Stimulated activated CD4-positive, alpha-beta T cell treated with anti-CD3 and anti-CD28 coated beads, Interleukin-4, amount 100 ng/mL, for 48 hours (primary cell): ENCODE measurements at regions not wholly inside any gene's neighbourhood (a gene's known extent, or its start where the extent isn't known, plus 50 kb on each side); places are given as distances from the start of the nearest gene placed in this dataset.
"Not testable (repeated sequence)": the region's sequence is repeated elsewhere in the genome, so short reads cannot be mapped to it uniquely, and the experiment has no call there.

Experiments
- DNase-seq, 2 donors: peaks; one replicate each; pipeline ENCODE4 v3.0.0-alpha.2; 2020; ENCODE audit warnings: low read depth in 2 of 2

GRCh38 chr1:185435696-185436379 is 118.8 kb upstream of the IVNS1ABP start:
- no peak for DNase-seq

DNA sequence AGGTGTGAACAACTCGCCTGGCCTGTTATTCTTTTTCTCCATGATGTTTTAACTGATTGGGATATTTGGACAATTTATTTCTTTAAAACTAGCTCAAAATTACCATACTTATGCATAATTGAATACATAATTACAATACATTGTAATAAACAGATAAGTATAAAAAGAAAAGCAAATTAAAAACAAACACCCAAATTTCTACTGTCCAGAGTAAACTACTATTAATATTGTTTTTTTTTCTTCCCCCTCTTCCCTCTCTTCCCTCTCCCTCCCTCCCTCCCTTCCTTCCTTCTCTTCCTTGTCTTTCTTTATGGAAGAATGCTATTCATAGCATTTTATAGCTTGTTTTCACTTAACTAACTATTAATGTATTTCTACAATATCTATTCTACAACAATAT is 117.7 kb upstream of the IVNS1ABP start:
- no peak for DNase-seq

- DNase-seq: no peak
These were observed 116.6 kb upstream of the IVNS1ABP start for GRCh38 chr1:185433667-185434066.

- no peak for DNase-seq
These were observed 115.9 kb upstream of the IVNS1ABP start for GRCh38 chr1:185432948-185433347.

GRCh38 chr1:185431612-185432011 is 114.6 kb upstream of the IVNS1ABP start:
- DNase-seq: no peak

DNA sequence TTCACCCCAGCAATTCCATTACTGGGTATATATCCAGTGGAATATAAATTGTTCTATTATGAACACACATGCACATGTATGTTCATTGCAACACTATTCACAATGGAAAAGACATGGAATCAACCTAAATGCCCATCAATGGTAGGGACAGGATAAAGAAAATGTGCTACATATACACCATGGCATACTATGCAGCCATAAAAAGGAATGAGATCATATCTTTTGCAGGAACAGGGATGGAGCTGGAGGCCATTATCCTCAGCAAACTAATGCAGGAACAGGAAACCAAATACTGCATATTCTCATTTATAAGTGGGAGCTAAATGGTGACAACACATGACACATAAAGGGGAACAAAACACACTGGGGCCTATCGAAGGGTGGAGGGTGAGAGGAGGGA is 112.6 kb upstream of the IVNS1ABP start:
- DNase-seq: not testable (repeated sequence)

GRCh38 chr1:185427776-185428175 is 110.7 kb upstream of the IVNS1ABP start:
- no peak for DNase-seq

- DNase-seq: no peak
These were observed 110.2 kb upstream of the IVNS1ABP start for GRCh38 chr1:185427264-185427663.

GRCh38 chr1:185426848-185427247 is 109.8 kb upstream of the IVNS1ABP start:
- no peak for DNase-seq

DNA sequence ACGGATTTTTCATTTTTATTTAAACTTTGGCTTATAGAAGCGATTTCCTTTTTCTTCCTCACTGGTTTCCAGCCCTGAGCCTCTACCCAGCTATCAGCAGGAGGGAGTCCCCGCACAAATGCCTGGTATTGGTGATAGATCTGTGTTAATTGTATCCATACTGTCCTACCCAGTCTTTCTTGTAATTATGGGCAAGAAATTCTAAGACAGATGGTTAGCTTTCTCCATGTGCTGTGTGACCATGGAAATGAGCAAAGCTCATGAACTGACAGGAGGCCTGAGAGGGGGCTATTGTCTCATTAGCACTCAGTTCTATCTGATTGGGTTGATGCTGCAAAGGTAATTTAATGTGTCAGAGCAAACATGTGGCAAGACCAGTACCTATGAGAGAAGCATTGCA is 108.1 kb upstream of the IVNS1ABP start:
- DNase-seq: no peak

GRCh38 chr1:185421485-185422107 is 104.6 kb upstream of the IVNS1ABP start:
- DNase-seq: no peak

DNA sequence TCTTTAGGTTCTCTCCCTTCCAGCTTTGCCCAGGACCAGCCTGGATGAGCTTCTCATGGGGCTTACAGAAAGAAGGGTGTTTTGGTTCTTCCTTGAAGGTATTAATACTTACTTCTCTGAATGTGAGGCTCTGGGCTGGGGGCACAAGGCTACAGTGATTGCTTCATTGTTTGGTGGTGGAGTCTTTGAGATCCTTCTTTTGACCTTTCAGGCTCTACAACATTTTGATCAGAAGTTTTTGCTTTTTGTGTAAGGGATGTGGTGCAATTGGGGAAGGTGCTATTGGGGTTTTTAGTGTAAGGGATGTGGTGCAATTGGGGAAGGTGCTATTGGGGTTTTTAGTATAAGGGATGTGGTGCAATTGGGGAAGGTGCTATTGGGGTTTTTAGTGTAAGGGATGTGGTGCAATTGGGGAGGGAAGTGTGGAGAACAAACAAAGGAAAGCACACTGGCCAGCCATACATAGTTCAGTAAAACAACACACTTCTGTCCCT is 103.6 kb upstream of the IVNS1ABP start:
- DNase-seq: no peak

DNA sequence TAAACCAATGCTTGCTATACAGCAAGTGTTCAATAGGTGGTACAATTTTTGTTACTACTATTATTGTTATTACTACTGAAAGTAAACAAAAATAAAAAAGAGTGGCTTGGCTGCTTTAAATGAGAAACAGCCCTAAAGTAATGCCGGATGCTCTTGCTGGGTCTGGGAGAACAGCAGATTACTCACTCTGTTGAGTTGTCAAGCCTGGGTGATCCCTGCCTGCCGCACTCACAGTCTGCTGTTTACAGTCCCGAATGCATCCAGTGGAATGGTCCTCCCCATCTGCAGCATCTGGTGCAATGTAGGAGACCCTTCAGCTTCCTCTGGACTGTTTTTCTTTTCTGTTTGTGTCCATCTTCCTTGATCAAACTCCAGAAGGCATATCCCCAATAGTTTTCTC is 102.7 kb upstream of the IVNS1ABP start:
- no peak for DNase-seq

GRCh38 chr1:185418472-185418871 is 101.4 kb upstream of the IVNS1ABP start:
- DNase-seq: no peak

GRCh38 chr1:185412385-185413087 is 95.5 kb upstream of the IVNS1ABP start:
- no peak for DNase-seq

- no peak for DNase-seq
These were observed 92.9 kb upstream of the IVNS1ABP start for GRCh38 chr1:185409763-185410528.

DNA sequence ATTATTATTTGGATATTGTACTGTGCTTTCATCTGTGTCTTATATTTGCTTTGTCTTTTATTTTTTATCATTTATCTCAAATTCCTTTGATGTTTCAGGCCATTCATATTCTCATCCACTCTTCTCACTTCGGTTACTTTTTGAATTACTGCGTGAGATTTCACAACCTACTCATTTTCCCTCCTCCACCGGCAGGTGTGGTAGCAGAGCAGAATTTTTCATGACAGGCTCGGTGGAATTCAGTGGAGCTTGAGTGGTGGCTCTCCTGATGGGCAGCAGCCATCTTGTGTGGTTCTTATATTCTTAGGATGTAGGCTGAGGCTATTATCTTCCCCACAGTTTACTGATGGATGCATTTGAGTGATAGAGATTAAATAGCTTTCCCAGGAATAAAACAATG is 92.3 kb upstream of the IVNS1ABP start:
- DNase-seq: no peak

DNA sequence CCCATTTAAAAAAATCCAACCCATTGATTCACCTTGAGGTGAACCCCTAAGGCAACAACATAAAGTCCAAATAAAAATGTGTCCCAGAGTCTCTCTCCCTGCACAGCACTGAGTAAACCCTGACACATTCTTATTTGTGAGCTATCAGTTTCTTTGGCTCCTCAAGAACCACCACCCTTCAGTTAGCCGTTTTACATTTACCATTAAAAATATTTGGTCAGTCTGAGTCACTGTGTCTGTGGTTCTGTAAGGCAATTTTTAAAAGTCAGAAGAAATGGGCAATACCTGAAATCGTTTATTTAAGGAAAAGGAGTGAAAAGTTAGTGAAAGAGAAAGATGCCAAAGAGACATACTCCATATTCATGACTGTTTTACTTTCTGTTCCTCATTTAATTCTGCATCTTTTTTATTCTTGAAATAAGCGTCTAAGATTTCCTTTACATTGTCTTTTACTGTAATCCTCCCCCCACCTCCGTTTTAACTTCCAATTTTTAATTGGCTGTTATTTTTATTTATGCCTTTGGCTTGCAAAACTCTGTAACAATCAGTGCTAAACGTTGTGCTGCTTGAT is 91.7 kb upstream of the IVNS1ABP start:
- DNase-seq: no peak

DNA sequence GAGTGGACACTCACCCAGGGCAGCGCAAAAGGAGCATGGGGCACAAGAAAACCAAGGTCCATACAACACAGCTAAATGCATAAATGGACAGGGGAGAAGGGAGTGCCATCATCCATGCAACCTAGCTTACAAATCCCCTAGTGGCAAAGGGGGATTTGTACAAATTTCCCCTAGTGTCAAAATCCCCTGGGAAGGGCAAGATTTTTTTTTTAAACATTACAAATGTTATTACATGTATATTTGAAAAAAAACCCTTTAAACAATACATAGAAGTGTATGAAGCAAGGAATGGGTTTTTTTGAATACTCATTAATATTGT is 89.6 kb upstream of the IVNS1ABP start:
- DNase-seq: no peak

GRCh38 chr1:185406006-185406690 is 89.1 kb upstream of the IVNS1ABP start:
- no peak for DNase-seq

- no peak for DNase-seq
These were observed 88.0 kb upstream of the IVNS1ABP start for GRCh38 chr1:185404907-185405568.
